Subcutaneous abdominal adipose tissue (tissue), 5 donors: ENCODE measurements at regions not wholly inside any gene's neighbourhood (a gene's known extent, or its start where the extent isn't known, plus 50 kb on each side); places are given as distances from the start of the nearest gene placed in this dataset.

Experiments
- H3K27ac ChIP-seq: one replicate; pipeline ENCODE4 v1.7.0; 2013; ENCODE audit warnings: low read depth, mild to moderate bottlenecking, inconsistent platforms, low read length, moderate library complexity
- H3K27me3 ChIP-seq, 5 donors: one replicate each; pipeline ENCODE4 v1.7.0; 2013; ENCODE audit warnings: low read length in 5 of 5, inconsistent platforms in 1 of 5; ENCODE audit not compliant: control insufficient read depth in 5 of 5, insufficient read depth in 4 of 5
- H3K36me3 ChIP-seq, 5 donors: one replicate each; pipeline ENCODE4 v1.7.0; 2013; ENCODE audit warnings: low read length in 5 of 5; ENCODE audit not compliant: control insufficient read depth in 5 of 5, insufficient read depth in 5 of 5
- H3K4me1 ChIP-seq, 5 donors: one replicate each; pipeline ENCODE4 v1.7.0; 2013; ENCODE audit warnings: low read length in 5 of 5, mild to moderate bottlenecking in 3 of 5, moderate library complexity in 1 of 5; ENCODE audit not compliant: control insufficient read depth in 5 of 5, insufficient read depth in 5 of 5
- H3K4me3 ChIP-seq, 5 donors: one replicate each; pipeline ENCODE4 v1.7.0; 2013; ENCODE audit warnings: low read length in 5 of 5, low read depth in 1 of 5
- H3K9ac ChIP-seq, 5 donors: one replicate each; pipeline ENCODE4 v1.7.0; 2013; ENCODE audit warnings: low read length in 5 of 5, mild to moderate bottlenecking in 4 of 5, moderate library complexity in 3 of 5
- H3K9me3 ChIP-seq, 5 donors: one replicate each; pipeline ENCODE4 v1.7.0; 2013; ENCODE audit warnings: low read length in 5 of 5; ENCODE audit not compliant: control insufficient read depth in 5 of 5
- donor health status: healthy.
- donor health status: healthy.
- donor health status: healthy.
- donor health status: healthy.
- donor health status: healthy.

DNA sequence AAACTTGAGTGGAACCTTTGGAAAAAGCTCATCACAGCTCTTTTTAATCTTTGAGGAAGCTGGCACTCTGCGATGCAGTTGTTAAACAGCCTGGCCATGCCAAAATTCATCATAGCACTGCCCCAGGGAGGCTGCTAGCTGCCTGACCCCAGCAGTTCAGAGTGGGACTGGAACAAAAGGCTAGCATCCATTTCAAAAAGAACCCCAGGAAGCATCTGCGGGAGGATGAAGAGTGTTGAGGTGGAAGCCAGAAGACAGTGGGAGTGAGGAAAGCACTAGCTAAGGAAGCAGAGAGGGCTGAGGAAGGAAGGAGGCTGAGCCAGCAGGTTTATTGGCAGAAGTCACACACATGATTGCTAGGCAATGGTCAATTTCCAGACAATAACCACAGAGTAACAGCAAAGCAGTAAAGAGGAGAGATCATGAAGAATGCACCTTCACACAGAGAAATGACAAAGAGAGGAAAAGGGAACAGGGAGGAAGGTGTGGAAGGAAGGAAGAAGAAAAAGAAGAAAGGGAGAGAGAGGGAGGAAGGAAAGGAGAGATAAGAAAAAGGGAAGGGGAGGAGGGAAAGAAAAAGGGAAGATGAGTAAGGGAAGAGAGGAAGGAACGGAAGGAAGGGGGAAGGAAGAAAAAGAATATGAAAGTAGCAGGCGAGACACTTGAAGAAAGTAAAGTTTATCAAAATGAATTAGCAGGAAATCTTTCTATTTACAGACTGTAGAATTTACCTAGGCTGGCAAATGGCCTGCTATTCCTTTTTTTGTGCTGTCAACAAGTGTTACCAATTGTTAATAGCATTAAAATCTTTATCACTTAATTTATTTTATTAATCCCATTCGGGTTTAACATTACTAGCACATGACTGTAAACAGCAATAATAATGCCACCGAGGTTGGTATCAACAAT, 270.0 kb upstream of the PSMD7 start:
- Histone ChIP-seq H3K4me3 (no peak overlapping the region), H3K9me3 (no peaks in the 10 kb centered on the region), H3K36me3 (no peaks in the 10 kb centered on the region), H3K27me3 (peaks cover 0 to 6% (median 3%) of the 10 kb centered on the region in 5 donors), H3K9ac (no peak overlapping the region), H3K4me1 (no peaks in the 10 kb centered on the region), H3K27ac (no peak overlapping the region)

DNA sequence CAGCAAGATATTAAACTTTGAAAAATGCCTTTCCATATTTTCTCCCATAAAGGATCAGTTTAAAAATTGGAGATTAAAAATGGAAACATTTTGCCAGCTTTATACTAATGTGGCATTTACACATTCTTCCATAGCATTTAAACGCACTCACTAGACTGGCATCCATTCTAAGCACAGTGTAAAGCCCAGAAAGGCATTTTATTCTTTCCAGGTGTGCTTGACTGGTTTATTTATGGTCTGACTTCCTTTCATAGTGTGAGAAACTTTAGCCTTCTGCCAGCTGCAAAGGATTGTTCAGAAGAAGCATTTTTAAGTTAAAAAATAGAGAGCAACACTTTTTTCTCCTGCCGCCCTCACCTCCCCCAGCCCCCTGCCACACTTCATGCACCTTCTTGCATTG, 271.7 kb upstream of the PSMD7 start:
- no peak overlapping the region for H3K4me3 ChIP-seq
- H3K27ac ChIP-seq: no peak overlapping the region
- no peaks in the 10 kb centered on the region for H3K9me3 ChIP-seq
- H3K4me1 ChIP-seq: no peaks in the 10 kb centered on the region
- H3K27me3 ChIP-seq: peaks cover 0 to 4% (median 3%) of the 10 kb centered on the region in 5 donors
- no peak overlapping the region for H3K9ac ChIP-seq
- H3K36me3 ChIP-seq: no peaks in the 10 kb centered on the region

DNA sequence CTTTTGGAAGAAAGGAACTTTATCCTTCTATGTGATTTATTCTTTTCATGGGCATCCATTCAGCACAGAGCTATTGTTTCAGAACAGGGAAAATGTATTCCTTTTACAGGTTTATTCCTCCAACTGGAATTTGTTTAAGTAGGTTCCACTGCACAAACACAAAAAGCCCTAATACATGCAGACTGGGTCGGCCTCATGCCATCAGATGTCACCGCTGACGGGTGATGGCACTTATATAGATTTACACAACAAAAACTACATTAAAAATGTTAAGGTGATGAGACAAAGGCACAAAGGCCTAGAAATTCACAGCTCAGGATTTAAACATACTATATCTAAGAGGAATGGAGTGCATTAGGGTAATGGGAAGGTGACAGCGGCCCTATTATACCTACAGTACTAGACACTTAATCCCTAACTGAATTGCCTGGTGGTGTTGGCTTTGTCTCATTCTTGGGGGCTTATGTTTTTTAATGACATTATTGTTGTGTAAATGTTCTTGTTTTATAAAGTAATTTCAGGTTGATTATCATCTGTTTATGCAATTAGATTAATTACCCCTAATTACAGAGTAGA, 276.4 kb upstream of the PSMD7 start:
- Histone ChIP-seq H3K27ac (no peak overlapping the region), H3K9ac (no peak overlapping the region), H3K4me1 (no peaks in the 10 kb centered on the region), H3K36me3 (no peaks in the 10 kb centered on the region), H3K4me3 (no peak overlapping the region), H3K27me3 (peaks cover 0 to 4% (median 3%) of the 10 kb centered on the region in 5 donors), H3K9me3 (no peaks in the 10 kb centered on the region)

DNA sequence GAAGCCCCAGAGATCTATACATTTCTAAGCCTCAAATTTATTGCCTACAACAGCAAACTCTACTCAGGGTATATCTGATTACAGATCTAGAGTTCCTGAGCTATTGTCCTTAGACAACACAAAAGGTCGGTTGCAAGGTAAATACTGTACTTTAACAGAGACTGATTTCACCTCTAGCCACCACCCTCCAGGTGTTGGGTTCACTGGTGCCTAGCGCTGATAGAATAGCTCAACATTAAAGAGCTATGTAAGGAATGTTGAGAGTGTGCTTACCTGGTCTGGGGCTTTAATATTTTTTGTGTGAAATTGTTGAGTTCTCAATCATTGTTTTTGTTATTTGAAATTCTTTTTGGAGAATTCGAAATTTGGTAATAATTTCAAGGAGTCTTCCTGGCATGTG, 277.0 kb upstream of the PSMD7 start:
- Histone ChIP-seq H3K4me1 (no peaks in the 10 kb centered on the region), H3K9me3 (no peaks in the 10 kb centered on the region), H3K4me3 (no peak overlapping the region), H3K27ac (no peak overlapping the region), H3K36me3 (no peaks in the 10 kb centered on the region), H3K9ac (no peak overlapping the region), H3K27me3 (peaks cover 0 to 4% (median 3%) of the 10 kb centered on the region in 5 donors)

DNA sequence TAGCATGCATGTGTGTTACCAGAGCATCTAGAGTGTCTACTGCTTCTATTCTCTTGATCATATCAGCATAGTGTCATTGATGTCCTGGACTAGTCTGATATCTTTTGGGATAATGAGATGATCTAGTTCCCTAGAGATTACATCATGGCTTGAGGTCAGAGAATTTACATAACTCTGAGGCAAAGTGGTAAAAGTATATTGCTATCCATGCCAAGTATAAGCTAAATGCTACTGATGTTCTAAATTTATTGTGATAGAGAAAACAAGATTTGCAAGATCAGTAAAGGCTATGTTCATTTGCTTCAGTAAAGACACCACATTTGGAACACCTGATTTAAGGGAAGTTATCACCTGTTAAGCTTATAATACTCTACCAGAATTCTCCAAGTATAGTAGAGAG, 280.7 kb upstream of the PSMD7 start:
- Histone ChIP-seq H3K4me1 (no peaks in the 10 kb centered on the region), H3K4me3 (no peak overlapping the region), H3K9ac (no peak overlapping the region), H3K36me3 (no peaks in the 10 kb centered on the region), H3K9me3 (no peaks in the 10 kb centered on the region), H3K27ac (no peak overlapping the region), H3K27me3 (no peaks in the 10 kb centered on the region)

DNA sequence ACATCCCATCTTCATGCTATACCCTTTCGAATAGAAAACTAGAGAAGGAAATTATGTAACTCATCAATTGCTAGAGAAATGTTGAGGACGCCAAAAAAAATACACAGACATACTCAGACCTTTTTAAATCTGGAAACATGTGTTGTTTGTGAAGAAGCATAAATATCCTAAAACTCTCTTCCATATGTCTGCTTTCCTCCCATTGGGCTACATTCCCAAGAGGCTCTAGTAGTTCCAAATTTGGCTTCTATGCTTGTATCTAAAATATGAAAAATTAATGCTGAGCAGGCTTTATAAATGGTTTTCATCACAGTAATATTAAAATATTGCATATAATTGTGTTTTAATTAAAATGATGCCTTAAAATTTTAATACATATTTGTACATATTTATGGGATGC, 297.9 kb upstream of the PSMD7 start:
- no peak overlapping the region for H3K4me3 ChIP-seq
- no peaks in the 10 kb centered on the region for H3K27me3 ChIP-seq
- no peak overlapping the region for H3K9ac ChIP-seq
- H3K27ac ChIP-seq: no peak overlapping the region
- peaks cover 0 to 14% (median 6%) of the 10 kb centered on the region in 5 donors for H3K9me3 ChIP-seq
- no peaks in the 10 kb centered on the region for H3K36me3 ChIP-seq
- H3K4me1 ChIP-seq: peaks cover 0 to 9% (median 3%) of the 10 kb centered on the region in 5 donors

DNA sequence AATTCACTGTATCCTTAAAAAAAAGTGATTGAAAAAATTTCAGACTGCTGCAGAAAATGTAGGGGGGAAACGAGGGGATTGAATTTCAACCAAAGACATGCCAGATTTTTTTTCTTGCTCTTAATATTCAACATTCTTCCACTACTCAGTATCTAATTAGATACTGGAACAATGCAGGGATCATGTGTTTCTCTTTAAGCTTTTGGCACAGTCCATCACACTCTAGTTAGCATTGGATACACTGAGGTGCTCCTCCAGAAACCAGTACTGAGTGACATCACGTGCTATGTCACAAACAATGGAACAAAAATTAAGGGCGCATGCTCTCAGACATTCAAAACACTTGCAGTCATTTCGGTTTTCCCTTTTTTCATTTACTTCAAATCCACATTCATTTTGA, 298.6 kb upstream of the PSMD7 start:
- peaks cover 0 to 9% (median 3%) of the 10 kb centered on the region in 5 donors for H3K4me1 ChIP-seq
- no peak overlapping the region for H3K27ac ChIP-seq
- H3K4me3 ChIP-seq: no peak overlapping the region
- no peak overlapping the region for H3K9ac ChIP-seq
- peaks cover 0 to 9% (median 0%) of the 10 kb centered on the region in 5 donors for H3K9me3 ChIP-seq
- H3K36me3 ChIP-seq: no peaks in the 10 kb centered on the region
- H3K27me3 ChIP-seq: no peaks in the 10 kb centered on the region

DNA sequence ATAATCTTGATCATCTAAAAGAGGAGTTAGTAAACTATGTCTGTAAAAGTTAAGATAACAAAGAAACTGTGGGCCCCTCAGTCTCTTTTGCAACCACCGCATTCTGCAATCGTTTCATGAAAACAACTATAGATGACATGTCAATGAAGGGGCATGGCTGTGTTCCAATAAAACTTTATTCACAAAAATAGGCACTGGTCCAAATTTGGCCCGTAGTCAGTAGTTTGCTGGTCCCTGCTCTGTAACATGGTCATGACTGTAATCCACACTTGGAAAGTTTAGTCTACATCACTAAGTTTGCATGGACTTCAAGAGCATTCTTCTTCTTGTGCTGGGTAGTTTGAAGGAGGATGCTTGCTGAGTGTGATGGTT, 299.3 kb upstream of the PSMD7 start:
- Histone ChIP-seq H3K4me1 (peaks cover 0 to 9% (median 3%) of the 10 kb centered on the region in 5 donors), H3K27me3 (no peaks in the 10 kb centered on the region), H3K27ac (no peak overlapping the region), H3K4me3 (no peak overlapping the region), H3K36me3 (no peaks in the 10 kb centered on the region), H3K9ac (no peak overlapping the region), H3K9me3 (peaks cover 0 to 3% (median 0%) of the 10 kb centered on the region in 5 donors)

DNA sequence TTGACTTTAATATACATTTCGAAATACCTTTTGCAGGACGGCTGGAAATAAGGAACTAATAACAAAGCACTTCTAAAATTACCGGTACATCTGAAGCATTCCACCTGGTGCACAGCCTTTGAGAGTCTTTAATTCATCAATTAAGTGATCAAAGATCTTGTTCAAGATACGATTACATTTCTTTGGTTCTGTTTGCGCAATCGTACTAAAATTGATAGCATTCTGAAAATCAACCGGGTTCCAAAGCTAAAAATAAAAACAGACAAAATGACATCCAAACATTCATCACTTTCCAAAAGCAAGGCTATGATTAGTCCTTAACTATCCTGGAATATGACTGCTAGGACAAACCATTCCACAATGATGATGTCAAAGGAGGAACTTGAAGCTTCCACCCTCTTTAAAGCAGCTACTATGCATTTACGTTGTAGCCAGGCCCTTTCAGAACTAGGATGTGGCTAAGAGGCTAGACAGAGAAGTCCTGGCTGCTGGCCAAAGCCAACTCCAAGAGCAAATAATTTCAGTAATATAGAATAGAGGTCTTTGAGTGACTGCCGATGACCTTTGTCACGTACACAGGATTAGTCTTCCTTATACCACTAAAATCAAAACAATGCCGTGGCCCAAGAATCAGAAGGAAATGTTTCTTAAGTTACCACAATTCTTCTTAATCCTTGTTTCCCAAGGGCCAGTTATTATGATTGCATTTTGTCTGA, 299.8 kb upstream of the PSMD7 start:
- H3K4me3 ChIP-seq: no peak overlapping the region
- H3K9me3 ChIP-seq: peaks cover 0 to 3% (median 0%) of the 10 kb centered on the region in 5 donors
- H3K4me1 ChIP-seq: peaks cover 0 to 9% (median 3%) of the 10 kb centered on the region in 5 donors
- H3K27ac ChIP-seq: no peak overlapping the region
- H3K27me3 ChIP-seq: no peaks in the 10 kb centered on the region
- H3K9ac ChIP-seq: no peak overlapping the region
- no peaks in the 10 kb centered on the region for H3K36me3 ChIP-seq

DNA sequence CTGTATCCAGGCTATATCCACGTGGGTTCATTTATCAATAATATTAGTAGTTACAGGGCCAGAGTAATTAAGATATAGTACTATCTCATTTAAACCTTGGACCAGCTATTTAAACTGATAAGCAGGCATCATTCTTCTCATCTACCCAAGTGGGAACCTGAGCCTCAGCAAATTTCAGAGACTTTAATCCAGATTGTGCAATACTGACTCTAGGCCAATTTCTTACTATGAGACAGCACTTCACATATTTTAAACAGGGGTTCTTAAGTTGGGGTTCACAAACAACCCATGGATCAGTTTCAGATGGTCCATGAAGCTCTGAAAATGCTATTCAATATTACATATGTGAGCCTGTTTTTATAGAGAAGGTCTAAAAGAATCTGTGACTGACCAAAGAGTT, 302.7 kb upstream of the PSMD7 start:
- Histone ChIP-seq H3K27me3 (no peaks in the 10 kb centered on the region), H3K4me3 (no peak overlapping the region), H3K9me3 (no peaks in the 10 kb centered on the region), H3K36me3 (no peaks in the 10 kb centered on the region), H3K4me1 (peaks cover 0 to 9% (median 3%) of the 10 kb centered on the region in 5 donors), H3K27ac (no peak overlapping the region), H3K9ac (no peak overlapping the region)
